Skeletal muscle cell (primary cell): ENCODE measurements at regions not wholly inside any gene's neighbourhood (a gene's known extent, or its start where the extent isn't known, plus 50 kb on each side); places are given as distances from the start of the nearest gene placed in this dataset.
"Not testable (repeated sequence)": the region's sequence is repeated elsewhere in the genome, so short reads cannot be mapped to it uniquely, and the experiment has no call there.

Source experiments
- DNase-seq: peaks from one replicate; pipeline ENCODE4 v3.0.0-alpha.2; 2010; ENCODE audit warnings: low read depth
- H3K4me3 ChIP-seq: 2 replicates; pipeline ENCODE4 v1.5.1; 2011; ENCODE audit warnings: low read depth, mild to moderate bottlenecking, control low read depth, low read length, moderate library complexity

- H3K4me3 ChIP-seq = no peak overlapping the region
- DNase-seq = no peak
These were observed 184.3 kb downstream of the DUSP6 start for GRCh38 chr12:89167986-89168385.

- H3K4me3 ChIP-seq = no peak overlapping the region
- DNase-seq = peak; percentile 41
These were observed 185.8 kb downstream of the DUSP6 start for GRCh38 chr12:89166525-89166934.

- DNase-seq = no peak
- H3K4me3 ChIP-seq = no peak overlapping the region
These were observed 186.2 kb downstream of the DUSP6 start for GRCh38 chr12:89166121-89166520.

GRCh38 chr12:89165703-89166102 is 186.6 kb downstream of the DUSP6 start:
- DNase-seq = no peak

GRCh38 chr12:89163918-89164317 is 188.4 kb downstream of the DUSP6 start:
- no peak for DNase-seq
- no peak overlapping the region for H3K4me3 ChIP-seq

More at GRCh38 chr12:89165703-89166102, 186.6 kb downstream of the DUSP6 start:
- H3K4me3 ChIP-seq = no peak overlapping the region

- DNase-seq = peak; percentile 99
- H3K4me3 ChIP-seq = no peak overlapping the region
These were observed 189.6 kb downstream of the DUSP6 start for GRCh38 chr12:89162589-89163261.

GRCh38 chr12:89161557-89161956 is 190.7 kb downstream of the DUSP6 start:
- no peak for DNase-seq

GRCh38 chr12:89160716-89161123 is 191.6 kb downstream of the DUSP6 start:
- H3K4me3 ChIP-seq = no peak overlapping the region
- peak; percentile 86 for DNase-seq

More at GRCh38 chr12:89161557-89161956, 190.7 kb downstream of the DUSP6 start:
- no peak overlapping the region for H3K4me3 ChIP-seq

- no peak overlapping the region for H3K4me3 ChIP-seq
- DNase-seq = no peak
These were observed 194.9 kb downstream of the DUSP6 start for GRCh38 chr12:89157413-89157812.

GRCh38 chr12:89156862-89157262 is 195.4 kb downstream of the DUSP6 start:
- DNase-seq = no peak
- no peak overlapping the region for H3K4me3 ChIP-seq

- no peak overlapping the region for H3K4me3 ChIP-seq
- DNase-seq = no peak
These were observed 196.0 kb downstream of the DUSP6 start for GRCh38 chr12:89156340-89156739.

- H3K4me3 ChIP-seq = no peak overlapping the region
- no peak for DNase-seq
These were observed 196.5 kb downstream of the DUSP6 start for GRCh38 chr12:89155826-89156225.

- no peak for DNase-seq
- H3K4me3 ChIP-seq = no peak overlapping the region
These were observed 197.4 kb downstream of the DUSP6 start for GRCh38 chr12:89154743-89155499.

GRCh38 chr12:89153341-89153740 is 199.0 kb downstream of the DUSP6 start:
- H3K4me3 ChIP-seq = no peak overlapping the region
- no peak for DNase-seq

- no peak for DNase-seq
- no peak overlapping the region for H3K4me3 ChIP-seq
These were observed 200.8 kb downstream of the DUSP6 start for GRCh38 chr12:89151536-89151935.

GRCh38 chr12:89150789-89151188 is 201.5 kb downstream of the DUSP6 start:
- not testable (repeated sequence) for DNase-seq, H3K4me3 ChIP-seq

GRCh38 chr12:89140602-89141238 is 211.6 kb downstream of the DUSP6 start:
- DNase-seq = peak; percentile 79
- H3K4me3 ChIP-seq = no peak overlapping the region

- H3K4me3 ChIP-seq = no peak overlapping the region
- no peak for DNase-seq
These were observed 212.2 kb downstream of the DUSP6 start for GRCh38 chr12:89140141-89140540.

GRCh38 chr12:89139390-89139789 is 212.9 kb downstream of the DUSP6 start:
- DNase-seq = no peak
- H3K4me3 ChIP-seq = no peak overlapping the region

- DNase-seq = no peak
- no peak overlapping the region for H3K4me3 ChIP-seq
These were observed 214.1 kb downstream of the DUSP6 start for GRCh38 chr12:89138048-89138852.
